Naive thymus-derived CD8-positive, alpha-beta T cell (primary cell): ENCODE measurements at regions not wholly inside any gene's neighbourhood (a gene's known extent, or its start where the extent isn't known, plus 50 kb on each side); places are given as distances from the start of the nearest gene placed in this dataset.

ENCODE experiments used
- ATAC-seq, 2 donors: fragments of 150-1000 bp; cut with Tn5 transposase in 1 of 2; sonication (Bioruptor Pico), chemical (Tn5 transposase) in 1 of 2; 1 replicate in 1 of 2; 2 replicates in 1 of 2; pipeline ENCODE4 v1.10.0; 2021; ENCODE audit warnings: mild to moderate bottlenecking in 2 of 2, moderate library complexity in 2 of 2
- POLR2A ChIA-PET: fragments of 350-600 bp; sonication (Branson Sonifier 250); formaldehyde crosslinking; loops from one replicate; lab custom pipeline; 2021; ENCODE audit warnings: antibody characterized with exemption; lab: Charles Lee
- DNase-seq, 10 donors: peaks; one replicate each; pipeline versions ENCODE4 v3.0.0 to v3.0.0-alpha.2; 2020 to 2022
- H3K27ac Mint-ChIP-seq, 10 donors: one replicate each; pipeline ENCODE4 v1.8.0; 2020 to 2022; ENCODE audit warnings: mild to moderate bottlenecking in 10 of 10, mixed read lengths in 10 of 10, moderate library complexity in 4 of 10, inconsistent platforms in 1 of 10
- H3K27me3 Mint-ChIP-seq, 5 donors: one replicate each; pipeline ENCODE4 v1.8.0; 2021 to 2022; ENCODE audit warnings: mixed read lengths in 5 of 5
- H3K36me3 Mint-ChIP-seq, 3 donors: one replicate each; pipeline ENCODE4 v1.8.0; 2020 to 2022; ENCODE audit warnings: mixed read lengths in 3 of 3, mild to moderate bottlenecking in 2 of 3, inconsistent platforms in 1 of 3
- H3K4me1 Mint-ChIP-seq, 4 donors: one replicate each; pipeline ENCODE4 v1.8.0; 2021 to 2022; ENCODE audit warnings: mixed read lengths in 4 of 4
- H3K4me3 Mint-ChIP-seq, 10 donors: one replicate each; pipeline ENCODE4 v1.8.0; 2020 to 2022; ENCODE audit warnings: mild to moderate bottlenecking in 10 of 10, mixed read lengths in 10 of 10, moderate library complexity in 6 of 10, inconsistent platforms in 1 of 10
- H3K9me3 Mint-ChIP-seq, 9 donors: one replicate each; pipeline ENCODE4 v1.8.0; 2020 to 2022; ENCODE audit warnings: mixed read lengths in 9 of 9, mild to moderate bottlenecking in 3 of 9, inconsistent platforms in 1 of 9, moderate library complexity in 1 of 9

GRCh38 chr2:239905884-239906654 is 119.1 kb downstream of the NDUFA10 start:
- POLR2A ChIA-PET, result no interaction called here
- Mint-ChIP-seq H3K36me3 (peaks cover 0 to 4% (median 0%) of the 10 kb centered on the region in 3 donors), H3K27ac (no peak overlapping the region), H3K9me3 (peaks cover 0 to 8% (median 2%) of the 10 kb centered on the region in 9 donors), H3K4me3 (no peak overlapping the region), H3K4me1 (peaks cover under 1 to 17% (median 5%) of the 10 kb centered on the region in 4 donors), H3K27me3 (peaks cover 0 to 3% (median 0%) of the 10 kb centered on the region in 5 donors)
- DNase-seq (peak in 1 of 10 donors; percentile 12), ATAC-seq (no peak)

GRCh38 chr2:239905306-239905705 is 119.8 kb downstream of the NDUFA10 start:
- peaks cover 0 to 8% (median 2%) of the 10 kb centered on the region in 9 donors for H3K9me3 Mint-ChIP-seq
- no peak for DNase-seq
- POLR2A ChIA-PET, result no interaction called here

GRCh38 chr2:239904496-239904895 is 120.6 kb downstream of the NDUFA10 start:
- no peak for DNase-seq
- peaks cover 0 to 3% (median 0%) of the 10 kb centered on the region in 5 donors for H3K27me3 Mint-ChIP-seq
- no peak for ATAC-seq
- no peak overlapping the region for H3K27ac Mint-ChIP-seq
- POLR2A ChIA-PET, result no interaction called here
- peaks cover 0 to 4% (median 0%) of the 10 kb centered on the region in 3 donors for H3K36me3 Mint-ChIP-seq
- H3K4me3 Mint-ChIP-seq, result no peak overlapping the region
- H3K9me3 Mint-ChIP-seq, result peaks cover 0 to 8% (median 2%) of the 10 kb centered on the region in 9 donors
- H3K4me1 Mint-ChIP-seq, result peaks cover 0 to under 1% (median 0%) of the 10 kb centered on the region in 4 donors

More at GRCh38 chr2:239905306-239905705, 119.8 kb downstream of the NDUFA10 start:
- H3K4me1 Mint-ChIP-seq, result peaks cover 0 to 9% (median 2%) of the 10 kb centered on the region in 4 donors
- H3K27me3 Mint-ChIP-seq, result peaks cover 0 to 3% (median 0%) of the 10 kb centered on the region in 5 donors
- H3K27ac Mint-ChIP-seq, result no peak overlapping the region
- H3K36me3 Mint-ChIP-seq, result peaks cover 0 to 4% (median 0%) of the 10 kb centered on the region in 3 donors
- no peak overlapping the region for H3K4me3 Mint-ChIP-seq
- ATAC-seq, result no peak

- Mint-ChIP-seq H3K4me1 (no peaks in the 10 kb centered on the region), H3K27ac (peak overlapping the region in 1 of 10 donors; percentile 37), H3K27me3 (peaks cover 0 to 3% (median 0%) of the 10 kb centered on the region in 5 donors), H3K9me3 (peaks cover 0 to 8% (median 2%) of the 10 kb centered on the region in 9 donors), H3K36me3 (peaks cover 0 to 4% (median 0%) of the 10 kb centered on the region in 3 donors), H3K4me3 (no peak overlapping the region)
- ATAC-seq, result no peak
- POLR2A ChIA-PET, result no interaction called here
- DNase-seq, result no peak
Observed at GRCh38 chr2:239903803-239904202, 121.3 kb downstream of the NDUFA10 start.

GRCh38 chr2:239903210-239903609 is 121.9 kb downstream of the NDUFA10 start:
- no peak overlapping the region for H3K4me3 Mint-ChIP-seq
- peaks cover 0 to 4% (median 0%) of the 10 kb centered on the region in 3 donors for H3K36me3 Mint-ChIP-seq
- DNase-seq (no peak), ATAC-seq (no peak)
- POLR2A ChIA-PET, result no interaction called here
- no peak overlapping the region for H3K27ac Mint-ChIP-seq
- peaks cover 0 to 3% (median 0%) of the 10 kb centered on the region in 5 donors for H3K27me3 Mint-ChIP-seq
- H3K9me3 Mint-ChIP-seq, result peaks cover 0 to 8% (median 2%) of the 10 kb centered on the region in 9 donors
- no peaks in the 10 kb centered on the region for H3K4me1 Mint-ChIP-seq

- peaks cover 0 to 8% (median 2%) of the 10 kb centered on the region in 9 donors for H3K9me3 Mint-ChIP-seq
- peak overlapping the region in 1 of 10 donors; percentile 24 for H3K27ac Mint-ChIP-seq
- H3K36me3 Mint-ChIP-seq, result peaks cover 0 to 4% (median 0%) of the 10 kb centered on the region in 3 donors
- H3K4me3 Mint-ChIP-seq, result no peak overlapping the region
- ATAC-seq (no peak), DNase-seq (no peak)
- H3K4me1 Mint-ChIP-seq, result no peaks in the 10 kb centered on the region
- POLR2A ChIA-PET, result no interaction called here
- peaks cover 0 to 3% (median 0%) of the 10 kb centered on the region in 5 donors for H3K27me3 Mint-ChIP-seq
Observed at GRCh38 chr2:239902749-239903201, 122.4 kb downstream of the NDUFA10 start.

GRCh38 chr2:239898292-239898925 is 126.7 kb downstream of the NDUFA10 start:
- Mint-ChIP-seq H3K9me3 (no peaks in the 10 kb centered on the region), H3K27ac (no peak overlapping the region), H3K4me3 (no peak overlapping the region), H3K36me3 (no peaks in the 10 kb centered on the region), H3K27me3 (peaks cover 9 to 22% (median 17%) of the 10 kb centered on the region in 5 donors), H3K4me1 (peaks cover 0 to 3% (median under 1%) of the 10 kb centered on the region in 4 donors)
- POLR2A ChIA-PET, result no interaction called here
- no peak for ATAC-seq
- no peak for DNase-seq

- no peaks in the 10 kb centered on the region for H3K9me3 Mint-ChIP-seq
- ATAC-seq, result no peak
- H3K27ac Mint-ChIP-seq, result no peak overlapping the region
- no peaks in the 10 kb centered on the region for H3K36me3 Mint-ChIP-seq
- H3K27me3 Mint-ChIP-seq, result peaks cover 9 to 28% (median 17%) of the 10 kb centered on the region in 5 donors
- no peak overlapping the region for H3K4me3 Mint-ChIP-seq
- POLR2A ChIA-PET, result no interaction called here
- peaks cover 0 to 4% (median under 1%) of the 10 kb centered on the region in 4 donors for H3K4me1 Mint-ChIP-seq
- DNase-seq, result no peak
Observed at GRCh38 chr2:239897596-239898235, 127.4 kb downstream of the NDUFA10 start.

- Mint-ChIP-seq H3K27ac (no peak overlapping the region), H3K27me3 (peaks cover 9 to 30% (median 17%) of the 10 kb centered on the region in 5 donors), H3K36me3 (no peaks in the 10 kb centered on the region), H3K4me3 (no peak overlapping the region), H3K4me1 (peaks cover 0 to 4% (median under 1%) of the 10 kb centered on the region in 4 donors), H3K9me3 (no peaks in the 10 kb centered on the region)
- POLR2A ChIA-PET, result no interaction called here
- ATAC-seq (no peak), DNase-seq (no peak)
Observed at GRCh38 chr2:239896075-239896474, 129.1 kb downstream of the NDUFA10 start.

- H3K4me1 Mint-ChIP-seq, result peaks cover 0 to 4% (median under 1%) of the 10 kb centered on the region in 4 donors
- H3K36me3 Mint-ChIP-seq, result no peaks in the 10 kb centered on the region
- POLR2A ChIA-PET, result no interaction called here
- H3K27me3 Mint-ChIP-seq, result peaks cover 9 to 30% (median 17%) of the 10 kb centered on the region in 5 donors
- no peak overlapping the region for H3K4me3 Mint-ChIP-seq
- no peaks in the 10 kb centered on the region for H3K9me3 Mint-ChIP-seq
- no peak overlapping the region for H3K27ac Mint-ChIP-seq
- ATAC-seq (no peak), DNase-seq (no peak)
Observed at GRCh38 chr2:239895669-239896068, 129.5 kb downstream of the NDUFA10 start.

- DNase-seq, result no peak
- POLR2A ChIA-PET, result no interaction called here
- H3K4me3 Mint-ChIP-seq, result no peak overlapping the region
- H3K4me1 Mint-ChIP-seq, result peaks cover 0 to 4% (median under 1%) of the 10 kb centered on the region in 4 donors
- no peak overlapping the region for H3K27ac Mint-ChIP-seq
- peaks cover 9 to 30% (median 17%) of the 10 kb centered on the region in 5 donors for H3K27me3 Mint-ChIP-seq
- no peaks in the 10 kb centered on the region for H3K36me3 Mint-ChIP-seq
- no peak for ATAC-seq
- H3K9me3 Mint-ChIP-seq, result no peaks in the 10 kb centered on the region
Observed at GRCh38 chr2:239895116-239895515, 130.0 kb downstream of the NDUFA10 start.

- Mint-ChIP-seq H3K27me3 (peaks cover 9 to 30% (median 17%) of the 10 kb centered on the region in 5 donors), H3K36me3 (no peaks in the 10 kb centered on the region), H3K4me3 (no peak overlapping the region), H3K9me3 (no peaks in the 10 kb centered on the region), H3K4me1 (peaks cover 0 to 4% (median under 1%) of the 10 kb centered on the region in 4 donors), H3K27ac (no peak overlapping the region)
- DNase-seq (no peak), ATAC-seq (no peak)
- POLR2A ChIA-PET, result no interaction called here
Observed at GRCh38 chr2:239894276-239894675, 130.9 kb downstream of the NDUFA10 start.
